ENCODE measurements at regions not wholly inside any gene's neighbourhood (a gene's known extent, or its start where the extent isn't known, plus 50 kb on each side); places are given as distances from the start of the nearest gene placed in this dataset.

DNA sequence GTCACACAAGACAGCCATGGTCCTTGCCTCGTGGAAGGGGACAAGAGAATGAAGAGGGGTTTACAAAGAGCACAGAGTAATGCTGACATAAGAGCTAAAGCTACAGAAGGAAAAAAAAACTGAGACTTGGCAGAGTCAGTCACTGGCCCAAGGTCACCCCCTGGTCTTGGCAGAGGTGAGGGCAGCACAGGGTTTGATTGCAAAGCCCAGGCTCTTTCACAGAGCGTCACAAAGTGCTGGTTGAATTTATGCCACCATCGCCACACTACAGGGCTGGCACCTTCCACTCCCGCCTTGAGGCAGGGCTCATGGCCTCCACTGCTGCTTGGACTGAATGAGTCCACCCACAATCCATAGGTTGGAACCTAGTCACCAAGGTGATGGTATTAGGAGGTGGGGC lies 190.2 kb downstream of the INHBB start:
- Histone ChIP-seq H3K4me1 (no peaks in the 10 kb centered on the region), H3K9me3 (no peaks in the 10 kb centered on the region), H3K36me3 (no peaks in the 10 kb centered on the region), H3K4me3 (ENCODE audit: low read depth, low read length) (no peak overlapping the region), H3K27me3 (no peaks in the 10 kb centered on the region)
- TF ChIP-seq, protein P1, sequence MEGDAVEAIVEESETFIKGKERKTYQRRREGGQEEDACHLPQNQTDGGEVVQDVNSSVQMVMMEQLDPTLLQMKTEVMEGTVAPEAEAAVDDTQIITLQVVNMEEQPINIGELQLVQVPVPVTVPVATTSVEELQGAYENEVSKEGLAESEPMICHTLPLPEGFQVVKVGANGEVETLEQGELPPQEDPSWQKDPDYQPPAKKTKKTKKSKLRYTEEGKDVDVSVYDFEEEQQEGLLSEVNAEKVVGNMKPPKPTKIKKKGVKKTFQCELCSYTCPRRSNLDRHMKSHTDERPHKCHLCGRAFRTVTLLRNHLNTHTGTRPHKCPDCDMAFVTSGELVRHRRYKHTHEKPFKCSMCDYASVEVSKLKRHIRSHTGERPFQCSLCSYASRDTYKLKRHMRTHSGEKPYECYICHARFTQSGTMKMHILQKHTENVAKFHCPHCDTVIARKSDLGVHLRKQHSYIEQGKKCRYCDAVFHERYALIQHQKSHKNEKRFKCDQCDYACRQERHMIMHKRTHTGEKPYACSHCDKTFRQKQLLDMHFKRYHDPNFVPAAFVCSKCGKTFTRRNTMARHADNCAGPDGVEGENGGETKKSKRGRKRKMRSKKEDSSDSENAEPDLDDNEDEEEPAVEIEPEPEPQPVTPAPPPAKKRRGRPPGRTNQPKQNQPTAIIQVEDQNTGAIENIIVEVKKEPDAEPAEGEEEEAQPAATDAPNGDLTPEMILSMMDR (IDR thresholded peaks at IDR 0.05; ENCODE audit: low read depth, low read length), result no peak
- DNase-seq, result no peak

DNA sequence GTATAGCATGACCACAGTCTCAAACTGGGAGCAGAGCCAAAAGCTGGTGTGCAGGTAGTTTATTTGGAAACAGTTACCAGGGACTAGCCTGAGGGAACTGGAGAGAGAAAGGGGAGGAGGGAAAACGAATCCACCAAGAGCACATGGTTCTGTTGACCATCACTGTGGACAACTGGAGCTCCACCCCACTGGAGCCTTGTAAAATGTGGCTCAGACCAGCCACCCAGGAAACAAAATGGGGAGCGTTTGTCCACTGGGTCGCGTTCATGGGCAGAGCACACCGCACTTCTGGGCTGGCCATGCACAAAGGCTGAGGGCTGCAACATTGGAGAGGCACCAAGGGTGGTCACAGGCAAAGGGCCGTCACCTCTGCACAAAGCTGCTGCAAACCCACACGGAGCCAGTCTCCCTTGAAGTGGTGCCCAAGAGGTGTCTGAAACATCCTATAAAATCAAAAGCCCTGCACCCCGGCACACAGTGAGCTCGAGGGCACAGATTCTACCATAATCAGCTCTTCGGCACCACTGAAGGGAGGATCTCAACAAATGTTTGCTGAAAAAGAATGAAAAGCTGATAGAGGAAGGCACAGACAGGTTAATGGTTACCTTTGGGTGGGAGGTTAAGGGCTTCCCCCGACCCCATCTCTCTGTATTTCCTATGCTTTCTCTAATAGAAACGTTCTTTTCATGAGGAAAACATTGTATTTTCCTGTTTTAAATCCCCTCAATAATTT lies 192.9 kb downstream of the INHBB start:
- Histone ChIP-seq H3K4me3 (ENCODE audit: low read depth, low read length) (no peak overlapping the region), H3K9me3 (no peaks in the 10 kb centered on the region), H3K36me3 (no peaks in the 10 kb centered on the region), H3K27me3 (no peaks in the 10 kb centered on the region), H3K4me1 (no peaks in the 10 kb centered on the region)
- no peak for DNase-seq
- TF ChIP-seq, protein P1 (IDR thresholded peaks at IDR 0.05; ENCODE audit: low read depth, low read length), result no peak

DNA sequence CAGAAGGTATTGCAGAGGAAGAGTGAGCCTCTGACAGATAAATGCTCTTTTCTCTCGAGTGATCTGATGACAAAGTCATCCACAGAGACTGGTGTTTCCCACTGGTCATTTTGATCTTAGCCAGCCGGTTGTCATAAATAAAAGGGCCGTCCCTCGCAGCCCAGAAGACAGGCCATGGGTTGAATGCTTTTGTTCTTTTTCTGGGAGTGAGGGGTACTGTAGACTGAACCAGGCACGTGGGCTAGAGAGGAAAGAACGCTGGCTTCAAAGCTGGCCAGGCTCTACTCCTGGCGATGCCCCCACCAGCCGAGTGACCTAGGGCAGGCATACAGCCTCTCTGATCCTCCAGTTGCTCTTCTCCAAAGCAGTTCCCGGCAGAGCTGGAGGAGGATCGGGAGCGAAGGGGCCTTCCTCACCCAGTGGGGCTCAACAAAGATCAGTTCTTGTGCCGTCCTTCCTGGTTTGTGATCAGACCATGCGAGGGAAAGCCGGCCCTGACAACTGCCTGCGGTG lies 193.5 kb downstream of the INHBB start:
- H3K4me1 ChIP-seq, result no peaks in the 10 kb centered on the region
- H3K4me3 ChIP-seq (ENCODE audit: low read depth, low read length), result no peak overlapping the region
- TF ChIP-seq, protein P1 (IDR thresholded peaks at IDR 0.05; ENCODE audit: low read depth, low read length), result no peak

DNA sequence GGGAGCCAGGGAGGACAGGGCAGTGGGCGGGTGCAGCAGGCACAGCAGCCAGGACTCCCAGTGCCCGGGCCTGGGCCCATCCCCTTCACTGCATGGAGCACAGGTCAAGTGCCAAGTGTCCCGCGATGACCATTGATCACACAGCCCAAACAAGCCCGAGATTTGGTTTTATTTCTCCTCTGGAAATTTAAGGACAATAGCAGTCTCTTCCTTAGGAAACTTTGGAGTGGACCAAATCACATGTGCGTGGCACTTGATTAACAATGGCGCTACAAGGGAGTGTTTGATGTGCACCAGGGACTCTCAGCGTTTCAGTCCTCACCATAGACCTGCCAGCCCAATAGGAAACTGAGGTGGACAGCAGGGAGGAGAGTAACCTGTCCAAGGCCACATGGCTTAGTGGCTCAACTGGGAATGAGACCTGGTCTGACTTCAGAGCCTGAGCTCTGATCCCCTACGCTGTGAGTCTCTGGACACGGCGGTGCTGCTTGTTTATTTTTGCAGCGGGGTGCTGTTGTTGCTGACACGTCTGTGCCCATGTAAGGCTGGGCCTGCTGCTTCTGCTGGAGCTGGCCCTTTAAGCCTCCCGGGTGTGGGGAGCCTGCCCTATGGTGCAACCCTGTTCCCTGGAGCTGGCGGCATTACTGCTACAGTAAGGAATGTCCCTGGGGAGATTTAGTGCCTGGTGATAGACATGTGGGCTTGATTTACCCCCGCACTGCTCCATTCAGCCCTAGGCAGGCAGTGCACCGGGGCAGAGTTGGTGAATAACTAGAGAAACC lies 194.2 kb downstream of the INHBB start:
- TF ChIP-seq, protein P1 (IDR thresholded peaks at IDR 0.05; ENCODE audit: low read depth, low read length), result no peak
- Histone ChIP-seq H3K27me3 (no peaks in the 10 kb centered on the region), H3K4me1 (no peaks in the 10 kb centered on the region), H3K36me3 (no peaks in the 10 kb centered on the region), H3K9me3 (no peaks in the 10 kb centered on the region), H3K4me3 (ENCODE audit: low read depth, low read length) (no peak overlapping the region)
- DNase-seq, result peak; percentile 61

More for the DNA sequence above, 193.5 kb downstream of the INHBB start:
- Histone ChIP-seq H3K27me3 (no peaks in the 10 kb centered on the region), H3K9me3 (no peaks in the 10 kb centered on the region), H3K36me3 (no peaks in the 10 kb centered on the region)
- DNase-seq, result no peak

DNA sequence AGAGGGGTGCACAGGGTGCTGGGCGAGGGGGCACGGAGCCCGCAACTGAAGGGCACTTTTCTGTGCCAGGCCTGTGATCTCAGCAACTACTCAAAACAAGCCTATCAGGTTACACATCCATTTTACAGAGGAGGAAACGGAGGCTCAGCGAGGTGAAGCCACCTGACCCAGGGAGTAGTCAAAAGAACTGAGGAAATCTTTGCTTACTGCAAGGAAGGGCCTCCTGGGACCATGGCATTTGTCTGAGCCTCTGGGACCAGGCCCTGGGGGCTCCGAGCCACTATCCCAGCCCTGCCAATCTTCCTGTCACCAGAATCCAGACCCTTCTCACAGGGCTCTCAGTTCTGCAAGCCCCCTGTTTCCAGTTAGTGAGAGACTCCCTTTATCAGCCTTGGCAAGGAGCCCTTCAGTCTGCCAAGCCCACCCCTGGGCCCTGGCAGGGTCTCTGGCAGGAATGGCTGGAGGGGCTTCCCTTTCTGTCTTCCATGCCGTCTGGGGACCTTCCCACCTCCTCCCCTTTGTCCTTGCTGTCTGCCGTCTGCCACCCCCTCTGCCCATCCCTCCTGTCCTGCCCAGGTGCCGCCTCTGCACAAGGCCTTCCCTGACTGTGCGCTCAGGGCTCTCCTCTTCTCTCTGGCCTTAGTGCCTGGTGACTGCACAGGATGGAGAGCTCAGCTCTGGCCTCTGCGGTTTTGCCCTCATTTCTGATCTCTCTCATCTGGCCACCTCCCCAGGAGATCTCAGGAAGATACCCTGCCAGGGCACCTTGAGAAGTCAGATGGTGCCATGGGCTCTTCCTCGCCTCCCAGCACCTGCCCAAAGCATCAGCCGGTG lies 194.7 kb upstream of the GLI2 start:
- H3K9me3 ChIP-seq, result no peaks in the 10 kb centered on the region
- TF ChIP-seq, protein P1 (IDR thresholded peaks at IDR 0.05; ENCODE audit: low read depth, low read length), result no peak
- H3K4me3 ChIP-seq (ENCODE audit: low read depth, low read length), result no peak overlapping the region

More for the DNA sequence above, 194.7 kb upstream of the GLI2 start:
- no peaks in the 10 kb centered on the region for H3K4me1 ChIP-seq
- DNase-seq, result no peak
- H3K27me3 ChIP-seq, result no peaks in the 10 kb centered on the region
- no peaks in the 10 kb centered on the region for H3K36me3 ChIP-seq
